ENCODE measurements at regions not wholly inside any gene's neighbourhood (a gene's known extent, or its start where the extent isn't known, plus 50 kb on each side); places are given as distances from the start of the nearest gene placed in this dataset.

GRCh38 chr6:103995571-103995970, 864.1 kb downstream of the HACE1 start:
- TF ChIP-seq, protein P1, sequence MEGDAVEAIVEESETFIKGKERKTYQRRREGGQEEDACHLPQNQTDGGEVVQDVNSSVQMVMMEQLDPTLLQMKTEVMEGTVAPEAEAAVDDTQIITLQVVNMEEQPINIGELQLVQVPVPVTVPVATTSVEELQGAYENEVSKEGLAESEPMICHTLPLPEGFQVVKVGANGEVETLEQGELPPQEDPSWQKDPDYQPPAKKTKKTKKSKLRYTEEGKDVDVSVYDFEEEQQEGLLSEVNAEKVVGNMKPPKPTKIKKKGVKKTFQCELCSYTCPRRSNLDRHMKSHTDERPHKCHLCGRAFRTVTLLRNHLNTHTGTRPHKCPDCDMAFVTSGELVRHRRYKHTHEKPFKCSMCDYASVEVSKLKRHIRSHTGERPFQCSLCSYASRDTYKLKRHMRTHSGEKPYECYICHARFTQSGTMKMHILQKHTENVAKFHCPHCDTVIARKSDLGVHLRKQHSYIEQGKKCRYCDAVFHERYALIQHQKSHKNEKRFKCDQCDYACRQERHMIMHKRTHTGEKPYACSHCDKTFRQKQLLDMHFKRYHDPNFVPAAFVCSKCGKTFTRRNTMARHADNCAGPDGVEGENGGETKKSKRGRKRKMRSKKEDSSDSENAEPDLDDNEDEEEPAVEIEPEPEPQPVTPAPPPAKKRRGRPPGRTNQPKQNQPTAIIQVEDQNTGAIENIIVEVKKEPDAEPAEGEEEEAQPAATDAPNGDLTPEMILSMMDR (IDR thresholded peaks at IDR 0.05; ENCODE audit: insufficient read depth, low read length, poor library complexity, severe bottlenecking): no peak
- Histone ChIP-seq H3K27me3 (replicated peaks; ENCODE audit: control insufficient read depth, insufficient read depth, low read length) (no peaks in the 10 kb centered on the region), H3K4me3 (replicated peaks; ENCODE audit: low read depth, low read length) (no peak overlapping the region), H3K36me3 (ENCODE audit: control insufficient read depth, insufficient read depth, low read length) (no peaks in the 10 kb centered on the region)
- no peak for DNase-seq (ENCODE audit: extremely low read depth, insufficient read length)

GRCh38 chr6:103983860-103984259, 875.9 kb downstream of the HACE1 start:
- TF ChIP-seq, protein P1 (IDR thresholded peaks at IDR 0.05; ENCODE audit: insufficient read depth, low read length, poor library complexity, severe bottlenecking): no peak
- H3K36me3 ChIP-seq (ENCODE audit: control insufficient read depth, insufficient read depth, low read length): no peaks in the 10 kb centered on the region
- H3K4me3 ChIP-seq (replicated peaks; ENCODE audit: low read depth, low read length): no peak overlapping the region
- no peaks in the 10 kb centered on the region for H3K27me3 ChIP-seq (replicated peaks; ENCODE audit: control insufficient read depth, insufficient read depth, low read length)
- DNase-seq (ENCODE audit: extremely low read depth, insufficient read length): no peak

GRCh38 chr6:103983011-103983410, 876.7 kb downstream of the HACE1 start:
- no peaks in the 10 kb centered on the region for H3K27me3 ChIP-seq (replicated peaks; ENCODE audit: control insufficient read depth, insufficient read depth, low read length)
- no peaks in the 10 kb centered on the region for H3K36me3 ChIP-seq (ENCODE audit: control insufficient read depth, insufficient read depth, low read length)
- H3K4me3 ChIP-seq (replicated peaks; ENCODE audit: low read depth, low read length): no peak overlapping the region
- DNase-seq (ENCODE audit: extremely low read depth, insufficient read length): no peak
- TF ChIP-seq, protein P1 (IDR thresholded peaks at IDR 0.05; ENCODE audit: insufficient read depth, low read length, poor library complexity, severe bottlenecking): no peak

GRCh38 chr6:103982574-103982973, 877.1 kb downstream of the HACE1 start:
- Histone ChIP-seq H3K4me3 (replicated peaks; ENCODE audit: low read depth, low read length) (no peak overlapping the region), H3K27me3 (replicated peaks; ENCODE audit: control insufficient read depth, insufficient read depth, low read length) (no peaks in the 10 kb centered on the region), H3K36me3 (ENCODE audit: control insufficient read depth, insufficient read depth, low read length) (no peaks in the 10 kb centered on the region)
- TF ChIP-seq, protein P1 (IDR thresholded peaks at IDR 0.05; ENCODE audit: insufficient read depth, low read length, poor library complexity, severe bottlenecking): no peak
- no peak for DNase-seq (ENCODE audit: extremely low read depth, insufficient read length)

GRCh38 chr6:103979308-103979707, 880.4 kb downstream of the HACE1 start:
- no peak for DNase-seq (ENCODE audit: extremely low read depth, insufficient read length)
- Histone ChIP-seq H3K36me3 (ENCODE audit: control insufficient read depth, insufficient read depth, low read length) (no peaks in the 10 kb centered on the region), H3K27me3 (replicated peaks; ENCODE audit: control insufficient read depth, insufficient read depth, low read length) (no peaks in the 10 kb centered on the region), H3K4me3 (replicated peaks; ENCODE audit: low read depth, low read length) (no peak overlapping the region)
- TF ChIP-seq, protein P1 (IDR thresholded peaks at IDR 0.05; ENCODE audit: insufficient read depth, low read length, poor library complexity, severe bottlenecking): no peak

GRCh38 chr6:103937389-103937788, 922.3 kb downstream of the HACE1 start:
- Histone ChIP-seq H3K36me3 (ENCODE audit: control insufficient read depth, insufficient read depth, low read length) (no peaks in the 10 kb centered on the region), H3K27me3 (replicated peaks; ENCODE audit: control insufficient read depth, insufficient read depth, low read length) (no peaks in the 10 kb centered on the region), H3K4me3 (replicated peaks; ENCODE audit: low read depth, low read length) (no peak overlapping the region)
- no peak for DNase-seq (ENCODE audit: extremely low read depth, insufficient read length)
- TF ChIP-seq, protein P1 (IDR thresholded peaks at IDR 0.05; ENCODE audit: insufficient read depth, low read length, poor library complexity, severe bottlenecking): no peak
